GM12864 (cell line): ENCODE measurements at regions not wholly inside any gene's neighbourhood (a gene's known extent, or its start where the extent isn't known, plus 50 kb on each side); places are given as distances from the start of the nearest gene placed in this dataset.

ENCODE experiments used
- DNase-seq: peaks from one replicate; pipeline ENCODE4 v3.0.0-alpha.2; 2011; ENCODE audit warnings: low read depth
- H3K4me3 ChIP-seq: 2 replicates; pipeline ENCODE4 v1.5.1; 2011; ENCODE audit warnings: mild to moderate bottlenecking, low read depth, low read length, control low read depth
- CTCF ChIP-seq: IDR thresholded peaks from 2 replicates; pipeline ENCODE4 v1.5.1; 2011; ENCODE audit warnings: low read depth, mild to moderate bottlenecking, moderate library complexity, low read length, control low read depth, inconsistent platforms; ENCODE audit errors: missing control alignments

GRCh38 chr18:45373286-45373880, 241.9 kb upstream of the SLC14A2 start:
- TF ChIP-seq CTCF, result no peak
- no peak overlapping the region for H3K4me3 ChIP-seq
- DNase-seq, result no peak

- H3K4me3 ChIP-seq, result no peak overlapping the region
- DNase-seq, result no peak
- TF ChIP-seq CTCF, result no peak
These were observed 241.0 kb upstream of the SLC14A2 start for GRCh38 chr18:45374236-45374635.

- TF ChIP-seq CTCF, result no peak
- no peak for DNase-seq
- H3K4me3 ChIP-seq, result no peak overlapping the region
These were observed 240.2 kb upstream of the SLC14A2 start for GRCh38 chr18:45374878-45375630.

- no peak for TF ChIP-seq CTCF
- no peak for DNase-seq
These were observed 239.1 kb upstream of the SLC14A2 start for GRCh38 chr18:45376193-45376592.

GRCh38 chr18:45378308-45378707, 237.0 kb upstream of the SLC14A2 start:
- TF ChIP-seq CTCF, result no peak
- DNase-seq, result no peak
- H3K4me3 ChIP-seq, result no peak overlapping the region

More at GRCh38 chr18:45376193-45376592, 239.1 kb upstream of the SLC14A2 start:
- no peak overlapping the region for H3K4me3 ChIP-seq

- H3K4me3 ChIP-seq, result no peak overlapping the region
- DNase-seq, result no peak
- no peak for TF ChIP-seq CTCF
These were observed 236.3 kb upstream of the SLC14A2 start for GRCh38 chr18:45378933-45379332.

- TF ChIP-seq CTCF, result no peak
- no peak for DNase-seq
- H3K4me3 ChIP-seq, result no peak overlapping the region
These were observed 235.4 kb upstream of the SLC14A2 start for GRCh38 chr18:45379903-45380302.
